Endothelial cell of hepatic sinusoid (primary cell): ENCODE measurements at regions not wholly inside any gene's neighbourhood (a gene's known extent, or its start where the extent isn't known, plus 50 kb on each side); places are given as distances from the start of the nearest gene placed in this dataset.
"Not testable (repeated sequence)": the region's sequence is repeated elsewhere in the genome, so short reads cannot be mapped to it uniquely, and the experiment has no call there.

Experiments
- in situ Hi-C: cut with HindIII; loops from 2 replicates; pipeline ENCODE4 v1.10.0; 2017; ENCODE audit warnings: low sequenced_read_pairs

- in situ Hi-C loops: no loop called here
Observed at GRCh38 chr16:61435346-61435745, 600.9 kb downstream of the CDH8 start.

GRCh38 chr16:61432421-61432820 is 603.8 kb downstream of the CDH8 start:
- in situ Hi-C loops: no loop called here

- in situ Hi-C loops: no loop called here
Observed at GRCh38 chr16:61421111-61421510, 615.1 kb downstream of the CDH8 start.

- in situ Hi-C loops: no loop called here
Observed at GRCh38 chr16:61419791-61420190, 616.4 kb downstream of the CDH8 start.

GRCh38 chr16:61418802-61419201 is 617.4 kb downstream of the CDH8 start:
- in situ Hi-C loops: not testable (repeated sequence)

- in situ Hi-C loops: no loop called here
Observed at GRCh38 chr16:61415126-61415525, 621.1 kb downstream of the CDH8 start.

- in situ Hi-C loops: no loop called here
Observed at GRCh38 chr16:61413021-61413420, 623.2 kb downstream of the CDH8 start.

GRCh38 chr16:61412562-61412961 is 623.7 kb downstream of the CDH8 start:
- in situ Hi-C loops: no loop called here

- in situ Hi-C loops: no loop called here
Observed at GRCh38 chr16:61409604-61410003, 626.6 kb downstream of the CDH8 start.

GRCh38 chr16:61403386-61403785 is 632.9 kb downstream of the CDH8 start:
- in situ Hi-C loops: no loop called here

- in situ Hi-C loops: no loop called here
Observed at GRCh38 chr16:61391896-61392295, 644.3 kb downstream of the CDH8 start.

GRCh38 chr16:61390965-61391637 is 645.1 kb downstream of the CDH8 start:
- in situ Hi-C loops: no loop called here

GRCh38 chr16:61385392-61386071 is 650.7 kb downstream of the CDH8 start:
- in situ Hi-C loops: no loop called here

GRCh38 chr16:61382435-61382834 is 653.8 kb downstream of the CDH8 start:
- in situ Hi-C loops: no loop called here

- in situ Hi-C loops: no loop called here
Observed at GRCh38 chr16:61379311-61379710, 656.9 kb downstream of the CDH8 start.

- in situ Hi-C loops: no loop called here
Observed at GRCh38 chr16:61374071-61374470, 662.2 kb downstream of the CDH8 start.

- in situ Hi-C loops: no loop called here
Observed at GRCh38 chr16:61371881-61372280, 664.4 kb downstream of the CDH8 start.

GRCh38 chr16:61371388-61371787 is 664.9 kb downstream of the CDH8 start:
- in situ Hi-C loops: no loop called here

GRCh38 chr16:61370564-61370963 is 665.7 kb downstream of the CDH8 start:
- in situ Hi-C loops: no loop called here

- in situ Hi-C loops: no loop called here
Observed at GRCh38 chr16:61366006-61366405, 670.2 kb downstream of the CDH8 start.

- in situ Hi-C loops: no loop called here
Observed at GRCh38 chr16:61364990-61365389, 671.2 kb downstream of the CDH8 start.

GRCh38 chr16:61362585-61362984 is 673.7 kb downstream of the CDH8 start:
- in situ Hi-C loops: no loop called here

- in situ Hi-C loops: no loop called here
Observed at GRCh38 chr16:61344791-61345190, 691.4 kb downstream of the CDH8 start.
